Sigmoid colon (tissue), 4 donors: ENCODE measurements at regions not wholly inside any gene's neighbourhood (a gene's known extent, or its start where the extent isn't known, plus 50 kb on each side); places are given as distances from the start of the nearest gene placed in this dataset.

Experiments
- EP300 ChIP-seq, 4 donors: sonication (generic); formaldehyde crosslinking; IDR thresholded peaks; one replicate each; pipeline ENCODE4 v1.6.1; 2017; ENCODE audit warnings: antibody characterized with exemption in 4 of 4
- POLR2A ChIP-seq, 2 donors: fragments of 450-650 bp; IDR thresholded peaks; one replicate each; pipeline ENCODE4 v1.6.1; 2016; ENCODE audit warnings: antibody characterized with exemption in 2 of 2, mild to moderate bottlenecking in 2 of 2, moderate library complexity in 2 of 2
- POLR2AphosphoS5 ChIP-seq, 4 donors: sonication (generic); formaldehyde crosslinking; IDR thresholded peaks; one replicate each; pipeline ENCODE4 v1.6.1; 2017; ENCODE audit warnings: antibody characterized with exemption in 4 of 4
- TF ChIP-seq, protein P1 (sequence below), 4 experiments: fragments of 450-650 bp in 3 of 4; fragments of 200-600 bp in 1 of 4; IDR thresholded peaks; one replicate each; pipeline ENCODE4 v1.5.1; 2016 to 2019; ENCODE audit warnings: antibody characterized with exemption in 4 of 4, mild to moderate bottlenecking in 3 of 4, moderate library complexity in 2 of 4

DNA sequence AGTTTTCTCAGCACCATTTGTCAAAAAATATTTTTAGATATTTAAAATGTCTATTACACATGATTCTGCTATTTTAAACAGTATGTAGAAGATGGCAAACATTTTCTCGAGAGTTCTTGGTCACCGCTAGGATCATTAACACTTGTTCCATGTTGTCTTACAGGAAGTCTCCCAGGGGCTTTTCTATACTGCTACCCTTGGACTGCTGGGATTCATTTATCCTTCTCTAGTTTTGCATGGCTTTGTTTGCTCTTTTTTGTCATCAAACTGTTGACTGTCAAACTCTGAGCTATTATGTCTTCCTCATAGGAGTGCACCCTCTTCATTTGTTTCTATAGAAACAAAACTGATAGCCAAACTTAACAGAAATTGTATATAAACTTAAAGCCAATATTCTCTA, 184.9 kb downstream of the CDCA7 start:
- TF ChIP-seq, protein P1, sequence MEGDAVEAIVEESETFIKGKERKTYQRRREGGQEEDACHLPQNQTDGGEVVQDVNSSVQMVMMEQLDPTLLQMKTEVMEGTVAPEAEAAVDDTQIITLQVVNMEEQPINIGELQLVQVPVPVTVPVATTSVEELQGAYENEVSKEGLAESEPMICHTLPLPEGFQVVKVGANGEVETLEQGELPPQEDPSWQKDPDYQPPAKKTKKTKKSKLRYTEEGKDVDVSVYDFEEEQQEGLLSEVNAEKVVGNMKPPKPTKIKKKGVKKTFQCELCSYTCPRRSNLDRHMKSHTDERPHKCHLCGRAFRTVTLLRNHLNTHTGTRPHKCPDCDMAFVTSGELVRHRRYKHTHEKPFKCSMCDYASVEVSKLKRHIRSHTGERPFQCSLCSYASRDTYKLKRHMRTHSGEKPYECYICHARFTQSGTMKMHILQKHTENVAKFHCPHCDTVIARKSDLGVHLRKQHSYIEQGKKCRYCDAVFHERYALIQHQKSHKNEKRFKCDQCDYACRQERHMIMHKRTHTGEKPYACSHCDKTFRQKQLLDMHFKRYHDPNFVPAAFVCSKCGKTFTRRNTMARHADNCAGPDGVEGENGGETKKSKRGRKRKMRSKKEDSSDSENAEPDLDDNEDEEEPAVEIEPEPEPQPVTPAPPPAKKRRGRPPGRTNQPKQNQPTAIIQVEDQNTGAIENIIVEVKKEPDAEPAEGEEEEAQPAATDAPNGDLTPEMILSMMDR (IDR thresholded peaks at IDR 0.05), result no peak
- no peak for TF ChIP-seq POLR2A (IDR thresholded peaks at IDR 0.05)
- no peak for TF ChIP-seq POLR2AphosphoS5 (IDR thresholded peaks at IDR 0.05)
- TF ChIP-seq EP300 (IDR thresholded peaks at IDR 0.05), result no peak
